ENCODE measurements at regions not wholly inside any gene's neighbourhood (a gene's known extent, or its start where the extent isn't known, plus 50 kb on each side); places are given as distances from the start of the nearest gene placed in this dataset.

GRCh38 chr2:841036-841435 is 109.6 kb upstream of the SNTG2 start:
- no peak for DNase-seq (ENCODE audit: low spot score)

GRCh38 chr2:834233-834632 is 116.4 kb upstream of the SNTG2 start:
- no peak for DNase-seq (ENCODE audit: low spot score)
- TF ChIP-seq CTCF (IDR thresholded peaks at IDR 0.05; ENCODE audit: extremely low read depth, missing control alignments), result no peak

More at GRCh38 chr2:841036-841435, 109.6 kb upstream of the SNTG2 start:
- no peak for TF ChIP-seq CTCF (IDR thresholded peaks at IDR 0.05; ENCODE audit: extremely low read depth, missing control alignments)

GRCh38 chr2:833180-833579 is 117.5 kb upstream of the SNTG2 start:
- DNase-seq (ENCODE audit: low spot score), result no peak

GRCh38 chr2:832635-833034 is 118.0 kb upstream of the SNTG2 start:
- no peak for DNase-seq (ENCODE audit: low spot score)
- no peak for TF ChIP-seq CTCF (IDR thresholded peaks at IDR 0.05; ENCODE audit: extremely low read depth, missing control alignments)

More at GRCh38 chr2:833180-833579, 117.5 kb upstream of the SNTG2 start:
- TF ChIP-seq CTCF (IDR thresholded peaks at IDR 0.05; ENCODE audit: extremely low read depth, missing control alignments), result no peak

- no peak for DNase-seq (ENCODE audit: low spot score)
- no peak for TF ChIP-seq CTCF (IDR thresholded peaks at IDR 0.05; ENCODE audit: extremely low read depth, missing control alignments)
Measured at GRCh38 chr2:831622-832021, 119.0 kb upstream of the SNTG2 start.

- TF ChIP-seq CTCF (IDR thresholded peaks at IDR 0.05; ENCODE audit: extremely low read depth, missing control alignments), result no peak
- DNase-seq (ENCODE audit: low spot score), result no peak
Measured at GRCh38 chr2:831225-831536, 119.5 kb upstream of the SNTG2 start.

GRCh38 chr2:830419-831224 is 120.0 kb upstream of the SNTG2 start:
- DNase-seq (ENCODE audit: low spot score), result no peak
- TF ChIP-seq CTCF (IDR thresholded peaks at IDR 0.05; ENCODE audit: extremely low read depth, missing control alignments), result no peak

Measured in GM20000 (cell line).